ENCODE measurements at regions not wholly inside any gene's neighbourhood (a gene's known extent, or its start where the extent isn't known, plus 50 kb on each side); places are given as distances from the start of the nearest gene placed in this dataset.
A peak's percentile ranks its signal among the peaks of the same experiment; 100 is the strongest.

DNA sequence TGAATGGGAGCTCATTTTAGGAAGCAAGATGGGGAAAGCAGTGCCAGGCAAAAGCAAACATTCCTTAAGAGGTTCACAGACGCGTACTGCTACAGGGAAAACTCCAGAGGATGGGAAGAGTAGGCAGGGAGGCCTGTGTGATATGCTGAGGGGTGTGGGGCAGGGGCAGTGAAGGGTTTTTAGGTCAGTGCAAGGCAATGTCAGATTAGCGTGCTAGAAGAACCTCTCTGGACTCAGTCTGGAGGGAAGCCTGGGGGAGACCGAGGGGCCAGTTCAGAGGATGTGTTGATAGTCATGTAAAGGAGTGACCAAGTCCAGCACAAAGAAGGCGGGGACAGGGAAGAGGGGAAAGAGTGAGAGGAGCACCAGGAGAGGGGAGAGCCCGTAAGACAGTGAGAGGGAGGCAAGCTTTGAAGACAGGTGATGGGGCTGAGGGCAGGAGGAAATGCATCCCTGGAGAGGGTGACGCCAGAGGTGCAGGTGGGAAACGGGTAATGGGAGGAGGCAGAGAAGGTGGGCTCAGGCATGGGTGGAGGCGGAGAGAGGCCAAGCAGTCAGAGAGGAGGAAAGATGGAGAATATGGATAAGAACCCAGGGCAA lies 134.5 kb downstream of the MTX3 start:
- intact Hi-C loops (cut with DNase I), result no loop called here
- Histone ChIP-seq H3K4me3 (no peak overlapping the region), H3K4me1 (no peaks in the 10 kb centered on the region), H3K27me3 (no peaks in the 10 kb centered on the region), H3K9me3 (no peaks in the 10 kb centered on the region), H3K36me3 (no peaks in the 10 kb centered on the region), H3K27ac (no peak overlapping the region)
- 77% methylated on average over 9 of the region's 9 CpGs for WGBS (ENCODE audit: insufficient coverage, low coverage, low lambda C conversion rate, missing lambda C conversion rate)
- DNase-seq (no peak), ATAC-seq (no peak)
- no peak for TF ChIP-seq POLR2A (IDR thresholded peaks at IDR 0.05)
- TF ChIP-seq, protein P1, sequence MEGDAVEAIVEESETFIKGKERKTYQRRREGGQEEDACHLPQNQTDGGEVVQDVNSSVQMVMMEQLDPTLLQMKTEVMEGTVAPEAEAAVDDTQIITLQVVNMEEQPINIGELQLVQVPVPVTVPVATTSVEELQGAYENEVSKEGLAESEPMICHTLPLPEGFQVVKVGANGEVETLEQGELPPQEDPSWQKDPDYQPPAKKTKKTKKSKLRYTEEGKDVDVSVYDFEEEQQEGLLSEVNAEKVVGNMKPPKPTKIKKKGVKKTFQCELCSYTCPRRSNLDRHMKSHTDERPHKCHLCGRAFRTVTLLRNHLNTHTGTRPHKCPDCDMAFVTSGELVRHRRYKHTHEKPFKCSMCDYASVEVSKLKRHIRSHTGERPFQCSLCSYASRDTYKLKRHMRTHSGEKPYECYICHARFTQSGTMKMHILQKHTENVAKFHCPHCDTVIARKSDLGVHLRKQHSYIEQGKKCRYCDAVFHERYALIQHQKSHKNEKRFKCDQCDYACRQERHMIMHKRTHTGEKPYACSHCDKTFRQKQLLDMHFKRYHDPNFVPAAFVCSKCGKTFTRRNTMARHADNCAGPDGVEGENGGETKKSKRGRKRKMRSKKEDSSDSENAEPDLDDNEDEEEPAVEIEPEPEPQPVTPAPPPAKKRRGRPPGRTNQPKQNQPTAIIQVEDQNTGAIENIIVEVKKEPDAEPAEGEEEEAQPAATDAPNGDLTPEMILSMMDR (IDR thresholded peaks at IDR 0.05), result no peak

DNA sequence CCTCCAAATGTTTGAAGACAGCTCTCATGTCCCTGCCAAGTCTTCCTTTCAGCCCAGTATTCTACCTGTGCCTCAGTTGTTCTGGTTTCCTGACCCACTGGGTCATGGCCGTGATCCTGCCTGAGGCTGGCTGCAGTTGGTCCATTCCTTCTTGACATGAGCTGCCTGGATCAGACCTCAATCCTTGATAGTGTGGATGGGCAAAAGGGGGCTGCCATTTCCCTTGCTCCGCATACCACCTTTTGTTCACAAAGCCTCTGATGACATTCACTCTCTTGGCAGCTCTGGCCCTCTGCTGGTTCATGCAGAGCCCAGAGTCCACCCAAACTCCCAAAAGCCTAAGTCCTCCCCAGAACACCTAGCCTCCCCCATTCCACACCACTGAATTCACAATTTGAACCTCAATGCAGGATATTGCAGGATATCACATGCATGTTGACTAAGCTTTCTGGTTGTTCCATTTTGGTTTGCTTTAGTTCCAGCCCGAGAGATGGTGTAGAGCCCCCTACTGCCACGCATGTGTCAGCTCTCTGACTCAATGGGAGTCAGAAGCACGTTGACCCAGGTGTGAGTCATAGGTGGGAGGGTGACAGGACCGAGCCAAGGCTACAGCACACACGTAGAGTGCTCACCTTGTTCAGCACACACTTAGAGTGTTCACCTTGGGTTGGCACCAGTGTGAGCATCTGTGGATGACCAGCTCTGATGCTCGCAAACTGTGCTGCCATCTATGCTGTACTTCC lies 137.2 kb downstream of the MTX3 start:
- TF ChIP-seq POLR2A (IDR thresholded peaks at IDR 0.05), result no peak
- TF ChIP-seq, protein P1 (IDR thresholded peaks at IDR 0.05), result no peak
- 65% methylated on average over 5 of the region's 8 CpGs for WGBS (ENCODE audit: insufficient coverage, low coverage, low lambda C conversion rate, missing lambda C conversion rate)
- Histone ChIP-seq H3K4me3 (no peak overlapping the region), H3K27ac (no peak overlapping the region), H3K9me3 (no peaks in the 10 kb centered on the region), H3K27me3 (no peaks in the 10 kb centered on the region), H3K36me3 (no peaks in the 10 kb centered on the region), H3K4me1 (no peaks in the 10 kb centered on the region)
- intact Hi-C loops (cut with DNase I), result loop anchor here in 1 of 2 donors (5.0 kb wide), 1 partner anchor 292 kb away; no protein-coding TSS in a partner anchor
- no peak for DNase-seq
- peak in 1 of 4 donors; percentile 26 for ATAC-seq

DNA sequence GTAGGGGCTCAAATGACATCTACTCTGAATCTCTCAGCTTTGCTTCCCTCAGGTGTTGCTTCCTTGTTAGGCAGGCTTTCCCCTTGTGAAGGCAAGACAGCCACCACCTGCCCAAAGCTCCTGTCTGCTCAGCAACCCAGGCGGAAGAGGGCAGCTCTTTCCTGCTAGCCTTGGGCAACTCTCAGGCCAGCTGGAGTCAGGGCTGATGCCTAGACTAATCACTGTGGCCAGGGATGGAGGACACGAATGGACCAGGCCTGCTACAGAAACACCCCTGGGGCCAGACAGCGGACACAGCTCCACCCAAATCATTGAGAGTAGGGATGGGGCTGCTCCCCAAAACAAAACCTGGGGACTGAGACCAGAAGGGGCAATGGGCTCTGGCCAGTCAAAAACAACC lies 138.0 kb downstream of the MTX3 start:
- H3K27ac ChIP-seq, result no peak overlapping the region
- H3K36me3 ChIP-seq, result no peaks in the 10 kb centered on the region
- intact Hi-C loops (cut with DNase I), result loop anchor here in 1 of 2 donors (5.0 kb wide), 1 partner anchor 291 kb away; no protein-coding TSS in a partner anchor
- DNase-seq (no peak), ATAC-seq (no peak)
- H3K4me3 ChIP-seq, result no peak overlapping the region
- WGBS (ENCODE audit: insufficient coverage, low coverage, low lambda C conversion rate, missing lambda C conversion rate), result 80% methylated on average over 1 of the region's 3 CpGs
- no peaks in the 10 kb centered on the region for H3K9me3 ChIP-seq
- H3K4me1 ChIP-seq, result no peaks in the 10 kb centered on the region
- H3K27me3 ChIP-seq, result no peaks in the 10 kb centered on the region
- TF ChIP-seq, protein P1 (IDR thresholded peaks at IDR 0.05), result no peak
- TF ChIP-seq POLR2A (IDR thresholded peaks at IDR 0.05), result no peak

DNA sequence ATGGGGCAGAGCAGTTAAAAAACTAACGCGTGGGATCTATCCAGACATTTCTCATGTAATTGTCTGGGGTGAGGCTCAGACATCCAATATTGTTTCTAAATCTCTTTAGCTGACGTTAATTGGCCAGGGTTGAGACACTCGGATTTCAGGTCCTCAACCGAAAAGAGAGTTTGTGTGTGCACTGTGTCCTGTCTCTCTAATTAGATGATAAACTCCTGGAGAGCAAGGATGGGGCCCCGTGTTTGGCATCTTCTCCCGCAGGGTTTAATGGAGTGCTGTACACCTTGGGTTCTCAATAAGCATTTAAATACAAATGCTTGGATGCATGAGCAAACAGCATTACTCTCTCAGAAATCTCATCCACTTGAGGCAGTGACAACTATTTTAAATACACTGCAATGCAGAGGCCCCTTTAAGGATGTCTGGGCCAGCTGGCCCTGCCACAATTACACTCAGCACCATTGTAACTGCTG lies 139.6 kb downstream of the MTX3 start:
- intact Hi-C loops (cut with DNase I), result loop anchor here in 1 of 2 donors (5.0 kb wide), 1 partner anchor 289 kb away; no protein-coding TSS in a partner anchor
- TF ChIP-seq, protein P1 (IDR thresholded peaks at IDR 0.05), result no peak
- TF ChIP-seq POLR2A (IDR thresholded peaks at IDR 0.05), result no peak
- no peak for ATAC-seq

More for the DNA sequence above, 139.6 kb downstream of the MTX3 start:
- H3K27me3 ChIP-seq, result no peaks in the 10 kb centered on the region
- WGBS (ENCODE audit: insufficient coverage, low coverage, low lambda C conversion rate, missing lambda C conversion rate), result 77% methylated on average over 6 of the region's 7 CpGs
- no peaks in the 10 kb centered on the region for H3K36me3 ChIP-seq
- H3K27ac ChIP-seq, result no peak overlapping the region
- no peak overlapping the region for H3K4me3 ChIP-seq
- DNase-seq, result no peak
- no peaks in the 10 kb centered on the region for H3K4me1 ChIP-seq
- no peaks in the 10 kb centered on the region for H3K9me3 ChIP-seq
